HCT116 (cell line): ENCODE measurements at regions not wholly inside any gene's neighbourhood (a gene's known extent, or its start where the extent isn't known, plus 50 kb on each side); places are given as distances from the start of the nearest gene placed in this dataset.

Experiments used
- ATAC-seq: fragments of 200-7000 bp; cut with Tn5 transposase; 2 replicates; pipeline ENCODE4 v1.9.1; 2020; ENCODE audit warnings: mild to moderate bottlenecking, moderate library complexity
- BruUV-seq: library from RNA; stranded (reverse); fragments of 400-500 nt; replicated peaks from 2 replicates; lab custom pipeline; 2021; lab: Mats Ljungman, UMichigan
- CTCF ChIA-PET: fragments of 300-600 bp; sonication (Branson Sonifier 250); formaldehyde crosslinking; loops from one replicate; lab custom pipeline; 2021; ENCODE audit warnings: antibody characterized with exemption; lab: Charles Lee
- POLR2A ChIA-PET: fragments of 300-600, 350-600 bp; sonication (Branson Sonifier 250); formaldehyde crosslinking; loops from one replicate; lab custom pipeline; 2021; ENCODE audit warnings: antibody characterized with exemption; lab: Charles Lee
- RAD21 ChIA-PET, 2 experiments: fragments of 300-600 bp; sonication (Branson Sonifier 250); formaldehyde crosslinking; loops; one replicate each; lab custom pipeline; 2023; ENCODE audit warnings: low total read pairs in 2 of 2; ENCODE audit not compliant: uncharacterized antibody in 2 of 2, unreplicated experiment in 2 of 2, low non-redundant PET in 1 of 2; lab: Charles Lee
- DNase-seq: peaks from one replicate; pipeline ENCODE4 v3.0.0-alpha.2; 2010; ENCODE audit warnings: low read depth, low spot score
- H2AFZ ChIP-seq: fragments of 200-600 bp; shearing (Covaris generic), sonication (generic); 2 replicates; pipeline ENCODE4 v1.6.1; 2017; ENCODE audit warnings: low read depth, mixed run types, mixed read lengths, antibody characterized with exemption, low read length; ENCODE audit not compliant: poor library complexity, severe bottlenecking
- H3K27ac ChIP-seq: 2 replicates; pipeline ENCODE4 v1.5.1; 2012; ENCODE audit warnings: low read depth, low read length
- H3K27me3 ChIP-seq: fragments of 200-600 bp; sonication (generic); 2 replicates; pipeline ENCODE4 v1.6.1; 2016; ENCODE audit warnings: mixed run types, low read length, mixed read lengths; ENCODE audit not compliant: insufficient read depth
- H3K36me3 ChIP-seq, 2 experiments: fragments of 200-500 bp in 1 of 2; fragments of 200-600 bp in 1 of 2; sonication (Bioruptor generic) in 1 of 2; sonication (generic) in 1 of 2; 2 replicates each; pipeline versions ENCODE4 v1.5.1 to v1.6.1; 2014 to 2016; ENCODE audit warnings: low read length in 2 of 2, inconsistent platforms in 1 of 2, mixed read lengths in 1 of 2, mixed run types in 1 of 2; ENCODE audit not compliant: insufficient read depth in 2 of 2, control insufficient read depth in 1 of 2
- H3K4me1 ChIP-seq, 2 experiments: fragments of 200-600 bp in 1 of 2; sonication (generic) in 1 of 2; 2 replicates each; pipeline versions ENCODE4 v1.5.1 to v1.6.1; 2012 to 2017; ENCODE audit warnings: low read length in 2 of 2, inconsistent platforms in 1 of 2, mild to moderate bottlenecking in 1 of 2, mixed read lengths in 1 of 2, mixed run types in 1 of 2, moderate library complexity in 1 of 2; ENCODE audit not compliant: insufficient read depth in 2 of 2, control insufficient read depth in 1 of 2
- H3K4me2 ChIP-seq: fragments of 200-600 bp; sonication (generic); 2 replicates; pipeline ENCODE4 v1.6.1; 2017; ENCODE audit warnings: mixed run types, low read length, mixed read lengths
- H3K4me3 ChIP-seq, 2 experiments: fragments of 200-600 bp in 1 of 2; sonication (generic) in 1 of 2; replicated peaks in 1 of 2; 2 replicates each; pipeline ENCODE4 v1.5.1; 2011 to 2016; ENCODE audit warnings: low read length in 2 of 2, control low read depth in 1 of 2, low read depth in 1 of 2, mild to moderate bottlenecking in 1 of 2, mixed read lengths in 1 of 2, mixed run types in 1 of 2
- H3K79me2 ChIP-seq: fragments of 200-600 bp; sonication (generic); 2 replicates; pipeline ENCODE4 v1.6.1; 2017; ENCODE audit warnings: mild to moderate bottlenecking, mixed run types, low read length, moderate library complexity, mixed read lengths; ENCODE audit not compliant: insufficient read depth
- H3K9ac ChIP-seq: fragments of 200-600 bp; sonication (generic); 2 replicates; pipeline ENCODE4 v1.6.1; 2016; ENCODE audit warnings: low read length, mixed read lengths
- H3K9me2 ChIP-seq: fragments of 200-600 bp; sonication (generic), shearing (Covaris generic); 2 replicates; pipeline ENCODE4 v1.6.1; 2017; ENCODE audit warnings: mixed run types, mild to moderate bottlenecking, moderate library complexity; ENCODE audit not compliant: insufficient read depth
- H3K9me3 ChIP-seq, 2 experiments: fragments of 200-500 bp in 1 of 2; fragments of 200-600 bp in 1 of 2; sonication (Bioruptor generic) in 1 of 2; sonication (generic) in 1 of 2; 2 replicates each; pipeline ENCODE4 v1.6.1; 2014 to 2017; ENCODE audit warnings: low read length in 2 of 2, mixed read lengths in 2 of 2, inconsistent platforms in 1 of 2, low read depth in 1 of 2, mild to moderate bottlenecking in 1 of 2, mixed run types in 1 of 2, moderate library complexity in 1 of 2; ENCODE audit not compliant: control insufficient read depth in 1 of 2, insufficient read depth in 1 of 2
- H4K20me1 ChIP-seq: fragments of 200-600 bp; sonication (generic), shearing (Covaris generic); 2 replicates; pipeline ENCODE4 v1.6.1; 2017; ENCODE audit warnings: mixed run types, mild to moderate bottlenecking, moderate library complexity; ENCODE audit not compliant: insufficient read depth
- ATF3 ChIP-seq: IDR thresholded peaks from 2 replicates; pipeline ENCODE4 v1.6.1; 2012
- CBX3 ChIP-seq: IDR thresholded peaks from 2 replicates; pipeline ENCODE4 v1.6.1; 2012; ENCODE audit warnings: low read depth
- EZH2phosphoT487 ChIP-seq: fragments of 200-600 bp; IDR thresholded peaks from 2 replicates; pipeline ENCODE4 v1.6.1; 2018; ENCODE audit warnings: antibody characterized with exemption, borderline replicate concordance
- POLR2A ChIP-seq: IDR thresholded peaks from 2 replicates; pipeline ENCODE4 v1.7.0; 2011; ENCODE audit warnings: borderline replicate concordance; ENCODE audit not compliant: insufficient read depth, insufficient read length; ENCODE audit errors: extremely low read depth
- POLR2AphosphoS5 ChIP-seq: IDR thresholded peaks from 2 replicates; pipeline ENCODE4 v1.6.1; 2011; ENCODE audit warnings: mild to moderate bottlenecking, low read depth, low read length, moderate library complexity
- RAD21 ChIP-seq: IDR thresholded peaks from 2 replicates; pipeline ENCODE4 v1.6.1; 2012; ENCODE audit warnings: low read depth, mild to moderate bottlenecking
- REST ChIP-seq: IDR thresholded peaks from 2 replicates; pipeline ENCODE4 v1.6.1; 2012; ENCODE audit warnings: low read depth
- SIN3A ChIP-seq: IDR thresholded peaks from 2 replicates; pipeline ENCODE4 v1.6.1; 2012; ENCODE audit warnings: low read depth
- SP1 ChIP-seq: IDR thresholded peaks from 2 replicates; pipeline ENCODE4 v1.6.1; 2012; ENCODE audit warnings: low read depth
- SRF ChIP-seq: IDR thresholded peaks from 2 replicates; pipeline ENCODE4 v1.6.1; 2012; ENCODE audit warnings: low read depth
- TCF7L2 ChIP-seq: IDR thresholded peaks from 2 replicates; pipeline ENCODE4 v1.7.0; 2011; ENCODE audit warnings: borderline replicate concordance, inconsistent platforms; ENCODE audit not compliant: insufficient read depth, insufficient read length; ENCODE audit errors: extremely low read depth
- YY1 ChIP-seq: IDR thresholded peaks from 2 replicates; pipeline ENCODE4 v1.6.1; 2011; ENCODE audit warnings: low read length, low read depth, moderate library complexity, mild to moderate bottlenecking; ENCODE audit not compliant: insufficient replicate concordance; ENCODE audit errors: extremely low read depth
- ZBTB33 ChIP-seq: IDR thresholded peaks from 2 replicates; pipeline ENCODE4 v1.6.1; 2011; ENCODE audit warnings: mild to moderate bottlenecking, low read length, moderate library complexity; ENCODE audit not compliant: insufficient replicate concordance; ENCODE audit errors: extremely low read depth
- ZFX ChIP-seq: fragments of 450-650 bp; IDR thresholded peaks from 2 replicates; pipeline ENCODE4 v1.6.1; 2017
- ZNF274 ChIP-seq: fragments of 200-500 bp; sonication (Bioruptor generic); IDR thresholded peaks from 2 replicates; pipeline ENCODE4 v1.6.1; 2014; ENCODE audit warnings: mild to moderate bottlenecking, low read depth, low read length, inconsistent platforms
- intact Hi-C: fragments of 100-400 bp; cut with micrococcal nuclease; formaldehyde crosslinking; loops from 2 replicates; pipeline ENCODE4 v1.10.0; 2022

- peak overlapping the region; percentile 29 for H2AFZ ChIP-seq
- H3K27ac ChIP-seq, result no peak overlapping the region
- intact Hi-C loops, result no loop called here
- no peaks in the 10 kb centered on the region for H3K36me3 ChIP-seq
- no peaks in the 10 kb centered on the region for H3K9me2 ChIP-seq
- H3K9me3 ChIP-seq, result no peaks in the 10 kb centered on the region
- TF ChIP-seq RAD21 (no peak), SIN3A (no peak), ZNF274 (no peak)
- TF ChIP-seq, all 23 proteins: peak for 0
- POLR2A ChIA-PET, result no interaction called here
- CTCF ChIA-PET, result no interaction called here
- peak; percentile 62 for ATAC-seq
- Histone ChIP-seq H3K4me1 (peaks cover 5 to 37% of the 10 kb centered on the region in 2 experiments; a peak in 3 of 4 replicates), H4K20me1 (no peaks in the 10 kb centered on the region), H3K9ac (no peak overlapping the region), H3K79me2 (no peaks in the 10 kb centered on the region), H3K4me3 (no peak overlapping the region), H3K27me3 (no peaks in the 10 kb centered on the region), H3K4me2 (peak overlapping the region; percentile 30)
- DNase-seq, result no peak
- RAD21 ChIA-PET, result no interaction called here
- BruUV-seq, result no TSS peak
These were observed 118.6 kb downstream of the FGF18 start for GRCh38 chr5:171537923-171538537.

- Histone ChIP-seq H2AFZ (no peak overlapping the region), H3K9ac (no peak overlapping the region), H3K4me2 (no peak overlapping the region), H3K9me2 (no peaks in the 10 kb centered on the region), H3K27ac (no peak overlapping the region), H4K20me1 (no peaks in the 10 kb centered on the region), H3K9me3 (no peaks in the 10 kb centered on the region), H3K79me2 (no peaks in the 10 kb centered on the region), H3K4me3 (no peak overlapping the region), H3K27me3 (no peaks in the 10 kb centered on the region), H3K4me1 (peaks cover 5 to 41% of the 10 kb centered on the region in 2 experiments; a peak in 3 of 4 replicates), H3K36me3 (no peaks in the 10 kb centered on the region)
- DNase-seq, result no peak
- intact Hi-C loops, result no loop called here
- no peak for ATAC-seq
- ChIA-PET CTCF (no interaction called here), POLR2A (no interaction called here), RAD21 (no interaction called here)
- no TSS peak for BruUV-seq
- TF ChIP-seq ZFX, result no peak
- no peak for TF ChIP-seq TCF7L2
- TF ChIP-seq SP1, result no peak
- no peak for TF ChIP-seq ZBTB33
- TF ChIP-seq YY1, result no peak
- TF ChIP-seq POLR2AphosphoS5, result no peak
- no peak for TF ChIP-seq REST
- TF ChIP-seq POLR2A, result no peak
- TF ChIP-seq ATF3, result no peak
- no peak for TF ChIP-seq EZH2phosphoT487
- TF ChIP-seq SRF, result no peak
- no peak for TF ChIP-seq CBX3
These were observed 119.2 kb downstream of the FGF18 start for GRCh38 chr5:171538681-171539080.
